Neural cell (in vitro differentiated cells): ENCODE measurements at regions not wholly inside any gene's neighbourhood (a gene's known extent, or its start where the extent isn't known, plus 50 kb on each side); places are given as distances from the start of the nearest gene placed in this dataset.

ENCODE experiments used
- H2AFZ ChIP-seq: fragments of 200-600, 300-800 bp; sonication (generic), shearing (Covaris generic); 2 replicates; pipeline ENCODE4 v1.6.0; 2014; ENCODE audit warnings: low read depth, mild to moderate bottlenecking, antibody characterized with exemption, low read length, moderate library complexity
- H3F3A ChIP-seq: fragments of 200-600 bp; shearing (Covaris generic); 2 replicates; pipeline ENCODE4 v1.6.1; 2016; ENCODE audit warnings: mild to moderate bottlenecking, moderate library complexity, mixed read lengths, antibody characterized with exemption, low read length; ENCODE audit not compliant: insufficient read depth, poor library complexity, severe bottlenecking
- H3K27ac ChIP-seq: fragments of 200-600, 300-800 bp; sonication (generic), shearing (Covaris generic); 2 replicates; pipeline ENCODE4 v1.5.1; 2014; ENCODE audit warnings: mild to moderate bottlenecking, low read length, moderate library complexity
- H3K27me3 ChIP-seq: fragments of 300-800, 200-600 bp; sonication (generic), shearing (Covaris generic); 2 replicates; pipeline ENCODE4 v1.6.0; 2014; ENCODE audit warnings: mild to moderate bottlenecking, low read depth, low read length, moderate library complexity; ENCODE audit not compliant: insufficient read depth
- H3K36me3 ChIP-seq: fragments of 300-800, 200-600 bp; sonication (generic), shearing (Covaris generic); 2 replicates; pipeline ENCODE4 v1.5.1; 2014; ENCODE audit warnings: mild to moderate bottlenecking, antibody characterized with exemption, low read length, moderate library complexity; ENCODE audit not compliant: insufficient read depth
- H3K4me2 ChIP-seq: fragments of 300-800, 200-600 bp; sonication (generic), shearing (Covaris generic); 2 replicates; pipeline ENCODE4 v1.6.0; 2014; ENCODE audit warnings: mild to moderate bottlenecking, low read length
- H3K4me3 ChIP-seq: fragments of 300-800, 200-600 bp; sonication (generic), shearing (Covaris generic); 2 replicates; pipeline ENCODE4 v1.5.1; 2014; ENCODE audit warnings: mild to moderate bottlenecking, low read length, moderate library complexity
- H3K79me2 ChIP-seq: fragments of 200-600 bp; shearing (Covaris generic); replicated peaks from 2 replicates; pipeline ENCODE4 v1.6.0; 2014; ENCODE audit warnings: mild to moderate bottlenecking, low read length, moderate library complexity; ENCODE audit not compliant: insufficient read depth
- H3K9ac ChIP-seq: fragments of 300-800, 200-600 bp; sonication (generic), shearing (Covaris generic); 2 replicates; pipeline ENCODE4 v1.6.1; 2016; ENCODE audit warnings: mild to moderate bottlenecking, low read length, mixed read lengths
- H3K9me2 ChIP-seq: fragments of 200-600 bp; shearing (Covaris generic); 2 replicates; pipeline ENCODE4 v1.6.1; 2016; ENCODE audit warnings: mild to moderate bottlenecking, low read length, mixed read lengths; ENCODE audit not compliant: insufficient read depth
- H3K9me3 ChIP-seq: fragments of 200-600, 300-800 bp; sonication (generic), shearing (Covaris generic); 2 replicates; pipeline ENCODE4 v1.6.1; 2016; ENCODE audit warnings: mild to moderate bottlenecking, mixed run types, low read length, moderate library complexity, mixed read lengths
- H4K20me1 ChIP-seq: fragments of 200-600 bp; shearing (Covaris generic); 2 replicates; pipeline ENCODE4 v1.6.1; 2016; ENCODE audit warnings: mild to moderate bottlenecking, mixed run types; ENCODE audit not compliant: insufficient read depth
- CTCF ChIP-seq: fragments of 450-650 bp; IDR thresholded peaks from 2 replicates; pipeline ENCODE4 v1.5.1; 2014; ENCODE audit warnings: antibody characterized with exemption, mild to moderate bottlenecking, moderate library complexity; ENCODE audit not compliant: poor library complexity, severe bottlenecking
- EP300 ChIP-seq: fragments of 450-650 bp; conservative IDR thresholded peaks from 2 replicates; pipeline ENCODE4 v1.6.1; 2014; ENCODE audit warnings: antibody characterized with exemption, mild to moderate bottlenecking, moderate library complexity; ENCODE audit not compliant: poor library complexity, severe bottlenecking
- EZH2 ChIP-seq: fragments of 200-600, 300-800 bp; shearing (Covaris generic), sonication (generic); IDR thresholded peaks from 2 replicates; pipeline ENCODE4 v1.6.1; 2014; ENCODE audit warnings: antibody characterized with exemption, low read length, borderline replicate concordance, mild to moderate bottlenecking; ENCODE audit not compliant: insufficient read depth, poor library complexity, severe bottlenecking
- MXI1 ChIP-seq: fragments of 450-650 bp; conservative IDR thresholded peaks from 2 replicates; pipeline ENCODE4 v1.6.1; 2014; ENCODE audit warnings: antibody characterized with exemption, mild to moderate bottlenecking; ENCODE audit not compliant: poor library complexity, severe bottlenecking
- POLR2AphosphoS5 ChIP-seq: IDR thresholded peaks from 2 replicates; pipeline ENCODE4 v1.6.1; 2012
- RAD21 ChIP-seq: fragments of 450-650 bp; conservative IDR thresholded peaks from 2 replicates; pipeline ENCODE4 v1.6.1; 2014; ENCODE audit warnings: antibody characterized with exemption, mild to moderate bottlenecking, moderate library complexity
- REST ChIP-seq: IDR thresholded peaks from 2 replicates; pipeline ENCODE4 v1.6.1; 2012; ENCODE audit warnings: borderline replicate concordance
- SMC3 ChIP-seq: fragments of 450-650 bp; conservative IDR thresholded peaks from 2 replicates; pipeline ENCODE4 v1.6.1; 2014; ENCODE audit warnings: antibody characterized with exemption, mild to moderate bottlenecking, moderate library complexity; ENCODE audit not compliant: poor library complexity
- TAF1 ChIP-seq: IDR thresholded peaks from 2 replicates; pipeline ENCODE4 v1.6.1; 2012; ENCODE audit warnings: low read depth

GRCh38 chr4:31947101-31947500, 1226.9 kb downstream of the PCDH7 start:
- Histone ChIP-seq H3K27ac (no peak overlapping the region), H3K4me3 (no peak overlapping the region), H3K9me3 (no peaks in the 10 kb centered on the region), H3K4me2 (no peak overlapping the region), H3K36me3 (no peaks in the 10 kb centered on the region), H2AFZ (no peak overlapping the region), H3K9ac (no peak overlapping the region), H3K27me3 (no peaks in the 10 kb centered on the region), H3K9me2 (no peaks in the 10 kb centered on the region), H3K79me2 (no peaks in the 10 kb centered on the region), H4K20me1 (no peaks in the 10 kb centered on the region), H3F3A (no peaks in the 10 kb centered on the region)
- TF ChIP-seq EZH2: no peak
- no peak for TF ChIP-seq REST
- no peak for TF ChIP-seq MXI1
- TF ChIP-seq CTCF: no peak
- TF ChIP-seq POLR2AphosphoS5: no peak
- no peak for TF ChIP-seq SMC3
- TF ChIP-seq RAD21: no peak
- TF ChIP-seq EP300: no peak
- TF ChIP-seq TAF1: no peak

- Histone ChIP-seq H3K27ac (no peak overlapping the region), H3K79me2 (no peaks in the 10 kb centered on the region), H3K9me2 (no peaks in the 10 kb centered on the region), H4K20me1 (no peaks in the 10 kb centered on the region), H3F3A (no peaks in the 10 kb centered on the region), H3K9me3 (no peaks in the 10 kb centered on the region), H2AFZ (no peak overlapping the region), H3K27me3 (no peaks in the 10 kb centered on the region), H3K4me3 (no peak overlapping the region), H3K9ac (no peak overlapping the region), H3K36me3 (no peaks in the 10 kb centered on the region), H3K4me2 (no peak overlapping the region)
- no peak for TF ChIP-seq POLR2AphosphoS5
- no peak for TF ChIP-seq REST
- TF ChIP-seq TAF1: no peak
- no peak for TF ChIP-seq SMC3
- TF ChIP-seq RAD21: no peak
- TF ChIP-seq EZH2: no peak
- TF ChIP-seq EP300: no peak
Observed at GRCh38 chr4:31949045-31949444, 1228.9 kb downstream of the PCDH7 start.
